ENCODE measurements at regions not wholly inside any gene's neighbourhood (a gene's known extent, or its start where the extent isn't known, plus 50 kb on each side); places are given as distances from the start of the nearest gene placed in this dataset.

DNA sequence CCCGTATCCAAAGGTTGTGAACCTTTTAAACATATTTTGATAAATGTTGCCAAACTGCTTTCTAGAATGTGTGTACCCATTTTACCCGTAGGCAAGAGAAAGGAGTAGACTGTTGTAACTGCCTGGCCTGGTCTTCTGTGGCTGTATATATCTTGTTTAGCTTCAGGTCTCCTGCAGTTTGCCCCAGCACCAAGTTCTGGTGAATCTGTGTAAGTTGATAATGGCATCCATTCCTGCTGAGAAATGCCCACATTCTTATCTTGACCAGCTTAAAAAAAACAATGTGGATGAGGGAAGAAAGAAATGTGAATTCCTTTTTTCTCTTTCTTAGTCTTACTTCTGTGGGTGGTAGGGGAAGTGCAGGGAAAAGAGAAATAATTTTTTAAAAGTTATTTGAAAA, 53.3 kb upstream of the TLE3 start:
- POLR2A ChIA-PET: no interaction called here
- CTCF ChIA-PET: no interaction called here
- TF ChIP-seq, protein P1, sequence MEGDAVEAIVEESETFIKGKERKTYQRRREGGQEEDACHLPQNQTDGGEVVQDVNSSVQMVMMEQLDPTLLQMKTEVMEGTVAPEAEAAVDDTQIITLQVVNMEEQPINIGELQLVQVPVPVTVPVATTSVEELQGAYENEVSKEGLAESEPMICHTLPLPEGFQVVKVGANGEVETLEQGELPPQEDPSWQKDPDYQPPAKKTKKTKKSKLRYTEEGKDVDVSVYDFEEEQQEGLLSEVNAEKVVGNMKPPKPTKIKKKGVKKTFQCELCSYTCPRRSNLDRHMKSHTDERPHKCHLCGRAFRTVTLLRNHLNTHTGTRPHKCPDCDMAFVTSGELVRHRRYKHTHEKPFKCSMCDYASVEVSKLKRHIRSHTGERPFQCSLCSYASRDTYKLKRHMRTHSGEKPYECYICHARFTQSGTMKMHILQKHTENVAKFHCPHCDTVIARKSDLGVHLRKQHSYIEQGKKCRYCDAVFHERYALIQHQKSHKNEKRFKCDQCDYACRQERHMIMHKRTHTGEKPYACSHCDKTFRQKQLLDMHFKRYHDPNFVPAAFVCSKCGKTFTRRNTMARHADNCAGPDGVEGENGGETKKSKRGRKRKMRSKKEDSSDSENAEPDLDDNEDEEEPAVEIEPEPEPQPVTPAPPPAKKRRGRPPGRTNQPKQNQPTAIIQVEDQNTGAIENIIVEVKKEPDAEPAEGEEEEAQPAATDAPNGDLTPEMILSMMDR (IDR thresholded peaks at IDR 0.05; ENCODE audit: control extremely low read depth, extremely low read depth, low read depth, missing control alignments): no peak
- DNase-seq (ENCODE audit: extremely low spot score): no peak

DNA sequence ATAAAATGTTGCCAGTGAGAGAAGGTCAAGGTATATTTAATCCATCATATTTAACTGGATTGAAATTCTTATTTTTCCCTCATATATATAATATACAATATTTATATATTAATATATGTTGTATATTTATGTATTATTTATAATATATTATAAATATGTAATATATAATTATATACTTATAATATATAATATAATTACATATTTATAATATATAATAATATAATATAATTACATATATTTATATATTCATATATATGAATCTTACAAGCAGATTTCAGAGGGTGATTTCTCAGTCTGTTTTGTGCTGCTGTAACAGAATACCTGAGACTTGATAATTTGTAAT, 52.7 kb upstream of the TLE3 start:
- POLR2A ChIA-PET: no interaction called here
- TF ChIP-seq, protein P1 (IDR thresholded peaks at IDR 0.05; ENCODE audit: control extremely low read depth, extremely low read depth, low read depth, missing control alignments): no peak
- no peak for DNase-seq (ENCODE audit: extremely low spot score)
- CTCF ChIA-PET: no interaction called here

DNA sequence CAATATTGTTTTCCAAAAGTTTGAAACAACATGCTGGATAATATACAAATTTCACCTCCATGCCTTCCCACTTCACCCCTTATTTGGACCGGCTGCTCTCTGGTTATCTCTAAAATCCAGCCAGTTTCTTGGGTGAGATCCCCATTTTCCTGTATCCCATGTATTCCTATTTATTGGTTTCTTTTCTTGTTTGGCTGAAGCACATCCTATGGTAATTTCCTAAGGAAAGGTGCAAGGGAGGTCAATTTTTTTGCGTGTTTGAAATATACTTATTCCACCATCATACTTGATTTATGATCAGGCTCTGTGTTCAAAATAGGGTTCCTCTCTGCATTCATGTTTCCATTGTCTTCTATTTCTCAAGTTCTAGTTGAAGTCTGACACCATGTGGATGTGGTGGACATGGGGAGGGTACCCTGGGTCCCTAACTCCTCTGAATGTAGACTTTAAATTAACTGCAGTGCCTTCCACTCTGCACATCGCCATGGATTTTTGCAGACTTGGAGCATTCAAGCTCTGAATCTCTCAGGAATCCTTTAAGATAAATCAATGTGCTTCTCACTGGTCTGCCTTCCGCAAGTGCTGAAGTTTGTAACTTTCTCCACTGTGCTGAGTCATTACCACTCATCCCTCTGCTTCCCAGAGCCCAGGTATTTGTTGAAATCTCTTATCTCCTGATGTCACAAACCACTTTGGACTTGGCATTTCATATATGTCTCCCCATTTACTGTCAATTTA, 52.1 kb upstream of the TLE3 start:
- TF ChIP-seq, protein P1 (IDR thresholded peaks at IDR 0.05; ENCODE audit: control extremely low read depth, extremely low read depth, low read depth, missing control alignments): no peak
- POLR2A ChIA-PET: no interaction called here
- CTCF ChIA-PET: interaction anchor here (1.7 kb wide), 1 partner anchor 18 kb away, joined by 3 read pairs; no protein-coding TSS in a partner anchor
- DNase-seq (ENCODE audit: extremely low spot score): no peak

DNA sequence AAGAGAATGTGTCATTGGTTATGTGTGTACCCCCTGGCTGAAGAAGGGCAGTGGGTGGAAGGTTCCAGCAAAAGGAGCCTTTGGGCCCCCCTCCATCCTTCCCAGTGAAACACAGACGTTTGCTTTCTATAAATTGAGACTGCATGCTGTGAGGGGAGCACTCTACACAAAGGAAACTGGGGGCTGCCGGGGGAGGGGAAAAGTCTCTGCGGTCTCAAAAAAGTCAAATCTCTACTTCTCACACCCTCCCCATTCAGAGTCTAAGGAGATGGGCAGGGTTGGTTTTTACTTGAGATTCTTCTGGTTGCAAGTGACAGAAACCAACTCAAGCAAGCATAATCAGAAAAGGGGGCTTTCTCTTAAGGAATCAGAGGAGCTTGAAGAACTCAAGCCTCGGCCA, 50.1 kb upstream of the TLE3 start:
- TF ChIP-seq, protein P1 (IDR thresholded peaks at IDR 0.05; ENCODE audit: control extremely low read depth, extremely low read depth, low read depth, missing control alignments): no peak
- no peak for DNase-seq (ENCODE audit: extremely low spot score)
- ChIA-PET POLR2A (no interaction called here), CTCF (interaction anchor here (0.6 kb wide), 1 partner anchor 20 kb away, joined by 3 read pairs; no protein-coding TSS in a partner anchor)

All from GM10248 (cell line).